IPS-NIHi7 (cell line): ENCODE measurements at regions not wholly inside any gene's neighbourhood (a gene's known extent, or its start where the extent isn't known, plus 50 kb on each side); places are given as distances from the start of the nearest gene placed in this dataset.
"Not testable (repeated sequence)": the region's sequence is repeated elsewhere in the genome, so short reads cannot be mapped to it uniquely, and the experiment has no call there.

Source experiments
- DNase-seq: peaks from one replicate; pipeline ENCODE4 v3.0.0; 2012; ENCODE audit warnings: mixed read lengths; ENCODE audit errors: extremely low spot score

DNA sequence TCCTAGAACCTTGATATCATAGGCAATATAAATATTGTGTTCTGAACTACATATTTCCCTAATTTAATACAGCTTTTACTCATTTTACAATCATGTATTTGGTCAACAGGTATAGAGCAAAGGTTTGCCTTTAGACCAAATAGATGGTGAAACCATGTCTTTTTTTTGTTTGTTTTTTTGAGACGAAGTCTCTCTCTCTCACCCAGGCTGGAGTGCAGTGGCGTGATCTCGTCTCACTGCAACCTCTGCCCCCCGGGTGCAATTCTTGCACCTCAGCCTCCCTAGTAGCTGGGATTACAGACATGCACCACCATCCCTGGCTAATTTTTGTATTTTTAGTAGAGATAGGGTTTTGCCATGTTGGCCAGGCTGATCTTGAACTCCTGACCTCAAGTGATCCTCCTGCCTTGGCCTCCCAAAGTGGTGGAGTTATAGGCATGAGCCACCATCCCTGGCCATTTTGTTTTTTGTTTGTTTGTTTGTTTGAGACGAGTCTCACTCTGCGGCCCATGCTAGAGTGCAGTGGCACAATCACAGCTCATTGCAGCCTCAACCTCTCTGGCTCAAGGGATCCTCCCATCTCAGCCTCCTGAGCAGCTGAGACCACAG lies 243.7 kb upstream of the FOXN3 start:
- not testable (repeated sequence) for DNase-seq

DNA sequence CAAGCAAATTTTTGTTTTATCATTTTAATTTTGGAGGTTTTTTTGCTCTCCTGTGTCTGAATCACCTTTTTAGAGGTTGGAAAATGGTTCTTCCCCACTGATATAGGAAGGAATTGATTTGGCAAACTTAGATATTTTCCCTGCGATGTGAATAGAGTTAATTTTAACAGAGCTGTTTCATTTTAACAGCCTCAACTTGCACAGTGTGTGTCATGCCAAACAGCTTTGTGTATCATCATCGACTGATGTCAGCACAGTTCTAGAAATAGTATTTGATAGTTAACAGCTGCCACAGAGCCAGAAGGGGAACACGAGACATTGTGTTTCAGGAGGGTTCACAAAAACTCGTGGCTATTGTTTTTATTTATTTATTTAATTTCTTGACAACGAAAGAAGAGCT lies 243.1 kb upstream of the FOXN3 start:
- no peak for DNase-seq

DNA sequence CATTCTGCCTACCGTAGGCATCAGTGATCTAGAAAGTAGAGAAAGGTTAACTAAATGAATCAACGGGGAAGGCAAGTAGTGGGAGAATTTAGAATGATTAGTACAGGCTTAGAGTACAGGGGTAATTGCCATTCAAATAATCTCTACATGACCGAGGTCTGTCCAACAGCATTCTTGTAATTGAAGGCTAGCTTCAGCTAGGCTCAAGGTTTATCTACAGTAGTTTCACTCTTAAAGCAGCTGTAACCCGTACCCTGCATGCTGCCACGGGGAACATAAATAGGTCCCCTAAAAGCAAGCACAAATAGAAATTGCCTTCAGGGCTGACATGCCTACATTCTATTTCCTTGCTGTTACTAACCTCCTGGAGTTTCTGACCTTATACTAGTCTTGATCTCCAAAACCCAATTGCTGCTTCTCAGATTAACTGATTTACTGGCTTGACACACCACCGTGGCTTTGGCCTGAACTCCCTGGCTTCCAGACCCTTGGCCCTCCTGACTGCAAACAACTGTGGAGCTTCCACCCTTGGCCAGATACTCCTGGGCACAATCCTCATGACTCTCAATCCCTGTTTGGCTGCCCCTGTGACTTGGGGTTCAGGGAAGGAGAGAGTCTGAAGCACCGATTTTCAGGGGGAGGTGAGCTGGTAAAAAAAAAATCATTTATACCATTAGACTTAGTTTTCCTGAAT lies 242.1 kb upstream of the FOXN3 start:
- no peak for DNase-seq

DNA sequence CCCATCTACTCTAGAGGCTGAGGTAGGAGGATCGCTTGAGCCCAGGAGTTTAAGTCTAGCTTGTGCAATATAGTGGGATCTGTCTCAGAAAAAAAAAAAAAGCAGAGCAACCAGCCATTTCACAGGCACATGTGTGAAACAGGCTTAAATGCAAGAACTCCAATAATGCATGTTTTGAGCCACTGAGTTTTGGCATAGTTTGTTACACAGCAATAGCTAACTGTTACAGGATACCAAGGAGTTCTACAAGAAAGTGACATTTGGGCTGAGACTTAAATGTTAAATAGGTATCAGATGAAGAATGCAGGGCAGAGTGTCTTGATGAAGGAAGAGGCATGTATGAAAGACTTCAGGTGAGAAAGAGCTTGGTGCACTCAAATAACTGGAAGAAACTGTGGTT lies 240.0 kb upstream of the FOXN3 start:
- no peak for DNase-seq

DNA sequence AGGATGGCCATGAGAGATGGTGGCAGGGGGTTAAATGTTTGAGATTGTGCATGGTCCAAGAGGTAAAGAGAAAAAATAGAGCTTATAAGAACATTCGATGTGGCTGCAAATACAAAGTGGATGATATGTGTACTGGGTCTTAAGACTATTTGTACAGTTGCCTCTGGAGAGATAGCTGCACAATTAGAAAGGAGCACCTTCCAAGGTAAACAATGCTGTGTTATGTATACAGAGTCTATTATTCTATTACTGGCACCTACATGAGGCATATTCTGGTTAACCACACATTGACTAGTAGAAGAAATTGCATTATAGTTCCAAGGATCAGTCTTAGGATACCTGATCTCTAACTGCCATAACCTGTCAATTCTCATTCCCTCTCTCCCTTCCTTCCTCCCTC lies 238.0 kb upstream of the FOXN3 start:
- DNase-seq = no peak

DNA sequence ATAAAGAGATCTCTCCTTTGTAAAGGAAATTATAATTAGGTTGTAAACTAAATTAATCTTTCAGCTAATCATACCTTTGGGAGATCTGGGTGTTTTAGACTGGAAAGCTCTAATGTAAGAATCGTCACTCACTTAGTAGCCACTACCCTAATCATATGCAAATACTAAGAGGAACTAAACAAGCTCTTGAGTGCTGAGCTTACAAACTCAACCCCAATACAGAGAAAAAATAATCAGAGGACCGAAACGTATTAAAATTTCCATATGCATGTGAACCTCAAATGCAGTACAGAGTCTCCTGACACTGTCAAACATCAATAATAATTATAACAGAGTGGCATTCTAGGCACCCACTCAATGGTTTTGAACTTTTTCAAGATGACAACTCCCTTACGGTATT lies 235.3 kb upstream of the FOXN3 start:
- no peak for DNase-seq

DNA sequence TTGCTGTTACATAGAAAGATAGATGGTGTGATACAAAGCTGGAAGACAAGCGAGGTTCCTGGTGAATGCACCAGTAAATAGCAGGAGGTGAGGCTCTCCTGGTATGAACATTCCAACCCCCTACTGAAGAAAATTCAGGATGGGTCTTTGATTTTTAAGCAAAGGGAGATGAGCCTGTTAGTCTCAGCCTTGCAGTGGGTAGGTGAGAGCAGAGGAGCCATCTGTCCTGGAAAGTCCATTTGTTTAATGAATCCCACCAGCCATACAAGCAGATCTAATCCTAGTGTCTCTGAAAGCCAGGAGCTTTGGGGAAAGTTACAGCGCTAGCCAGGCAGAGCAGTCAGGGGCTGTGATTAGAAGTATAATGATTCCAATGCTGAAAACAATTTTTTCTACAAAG lies 234.8 kb upstream of the FOXN3 start:
- no peak for DNase-seq

DNA sequence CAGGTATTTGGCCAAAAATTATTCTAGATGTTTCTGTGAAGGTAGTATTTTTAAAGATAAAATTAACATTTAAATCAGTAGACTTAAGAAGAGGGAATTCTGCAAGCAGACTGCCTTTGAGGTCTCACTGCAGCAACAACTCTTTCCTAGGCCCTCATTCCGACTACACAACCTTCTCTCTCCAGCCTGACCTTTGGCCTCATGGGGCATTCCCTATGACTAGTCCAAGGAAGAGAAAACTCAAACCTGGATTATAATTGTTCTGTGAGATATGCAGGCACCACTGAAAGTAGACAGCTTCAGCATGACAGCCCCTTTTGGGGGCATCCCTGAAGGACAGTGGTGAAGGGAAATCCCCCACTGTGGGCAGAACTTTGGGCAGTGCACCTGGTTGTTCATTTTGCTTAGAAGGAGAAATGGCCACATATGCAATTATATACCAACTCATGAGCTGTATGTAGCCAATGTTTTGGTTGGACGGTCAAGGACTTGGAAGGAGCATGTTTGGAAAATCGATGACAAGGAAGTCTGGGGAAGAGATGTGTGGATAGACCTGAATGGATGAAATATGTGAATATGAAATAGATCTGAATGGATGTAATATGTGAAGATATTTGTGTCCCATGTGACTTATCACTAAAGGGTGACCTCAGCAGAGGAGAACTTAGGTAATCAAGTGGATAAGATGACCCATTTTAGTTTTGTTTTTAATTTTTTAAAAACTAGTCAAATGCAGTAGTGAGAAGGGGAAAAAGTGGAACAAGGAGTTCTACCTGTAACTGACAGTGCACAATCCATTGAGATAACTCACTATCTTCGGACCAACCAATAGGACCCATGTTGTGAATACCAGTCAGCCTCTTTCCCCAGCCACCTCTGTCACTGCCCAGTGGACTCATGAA lies 233.3 kb upstream of the FOXN3 start:
- DNase-seq = no peak

DNA sequence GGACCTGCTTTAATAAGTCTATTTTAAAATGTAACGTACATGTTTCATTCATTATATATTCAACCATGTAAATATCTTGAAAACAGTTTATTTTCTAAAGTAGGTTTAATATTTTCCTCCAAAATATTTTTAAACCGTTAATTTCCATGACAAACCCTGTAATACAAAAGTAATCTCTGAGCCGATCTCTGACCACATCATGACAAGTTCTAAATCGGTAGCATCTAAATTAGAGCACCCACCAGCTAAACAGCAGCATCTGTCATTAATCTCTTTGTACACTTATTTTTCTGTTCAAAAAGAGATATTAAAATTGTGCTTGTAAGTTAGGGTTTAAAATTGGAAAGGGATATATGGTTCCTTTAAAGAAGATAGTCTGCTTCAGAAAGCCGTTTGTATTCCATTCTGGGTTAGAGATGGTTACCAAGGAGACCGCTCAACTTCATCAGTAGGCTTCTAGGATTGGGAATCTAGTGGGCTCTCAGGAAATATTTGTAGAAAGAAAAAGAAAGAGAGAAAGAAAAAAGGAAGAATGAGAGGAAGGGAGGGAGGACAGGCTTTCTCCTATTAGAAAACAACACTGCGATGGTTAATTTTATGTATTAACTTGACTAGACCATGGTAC lies 232.5 kb upstream of the FOXN3 start:
- DNase-seq = no peak

DNA sequence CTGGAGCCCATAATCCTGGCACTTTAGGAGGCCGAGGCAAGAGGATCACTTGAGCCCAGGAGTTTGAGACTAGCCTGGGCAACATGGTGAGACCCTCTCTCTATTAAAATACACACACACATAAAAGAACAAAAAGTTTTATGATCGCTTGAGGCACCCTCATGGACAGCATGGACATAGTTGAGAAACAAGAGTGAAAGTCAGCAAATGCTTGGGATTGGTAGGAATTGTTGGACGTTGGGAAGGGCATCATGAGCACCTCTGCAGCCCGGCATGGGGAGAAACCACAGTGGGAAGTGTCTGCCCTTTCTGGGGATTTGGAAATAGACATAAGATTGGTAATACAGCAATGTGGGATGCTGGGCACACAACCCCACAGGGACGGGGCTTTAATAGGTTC lies 231.9 kb upstream of the FOXN3 start:
- DNase-seq = no peak

DNA sequence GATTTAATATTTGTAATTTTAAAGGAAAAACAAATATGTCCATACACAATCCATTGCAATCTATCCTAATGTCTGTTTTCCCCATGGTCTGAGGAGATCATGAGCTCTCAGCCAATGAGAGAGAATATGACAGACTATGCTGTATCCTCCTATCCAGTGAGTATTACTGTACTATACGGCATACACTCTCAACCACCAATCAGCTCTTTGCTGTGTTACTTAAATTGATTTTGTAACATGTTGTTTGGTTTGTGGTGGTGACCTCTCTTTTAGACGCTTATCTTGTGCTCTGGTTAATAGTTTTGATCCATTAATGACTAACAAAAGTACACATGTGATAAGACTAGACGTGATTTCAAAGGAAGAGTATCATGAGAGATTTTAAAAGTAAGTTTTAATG lies 231.5 kb upstream of the FOXN3 start:
- no peak for DNase-seq

DNA sequence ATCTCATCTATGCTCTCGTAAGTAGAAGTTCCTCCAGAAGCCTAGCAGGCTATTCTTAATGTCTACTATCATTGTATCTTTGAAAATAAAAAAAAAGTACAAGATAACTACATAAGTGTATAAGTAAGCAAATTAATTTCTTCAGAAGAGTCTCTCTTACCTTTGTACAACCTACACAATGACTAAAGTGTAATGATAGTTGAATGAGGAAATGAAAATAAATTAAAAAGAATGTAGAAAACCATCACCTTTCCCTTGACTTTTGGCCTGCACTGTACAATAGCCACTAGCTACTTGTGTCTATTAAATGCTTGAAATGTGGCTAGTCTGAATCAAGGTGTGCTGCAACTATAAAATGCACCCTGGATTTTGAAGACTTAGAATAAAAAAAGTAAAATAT lies 229.9 kb upstream of the FOXN3 start:
- no peak for DNase-seq

DNA sequence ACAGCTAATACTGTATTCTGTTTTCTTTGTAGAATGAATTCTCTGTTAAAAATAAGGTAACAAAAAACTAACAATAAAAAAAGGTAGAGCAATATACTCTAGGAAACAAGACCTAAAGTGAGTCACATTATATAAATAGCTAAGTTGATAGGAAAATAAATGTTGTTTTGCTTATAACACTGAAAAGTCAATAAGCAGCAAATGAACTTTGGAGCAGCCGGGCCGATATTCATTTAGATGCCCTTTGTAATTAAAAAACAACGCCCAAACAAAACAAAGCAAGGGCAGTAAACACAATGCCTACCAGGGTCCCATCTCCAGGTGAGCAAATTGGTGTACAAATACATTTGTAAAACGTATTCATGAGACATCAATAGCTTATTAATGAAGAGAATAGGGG lies 227.6 kb upstream of the FOXN3 start:
- no peak for DNase-seq

DNA sequence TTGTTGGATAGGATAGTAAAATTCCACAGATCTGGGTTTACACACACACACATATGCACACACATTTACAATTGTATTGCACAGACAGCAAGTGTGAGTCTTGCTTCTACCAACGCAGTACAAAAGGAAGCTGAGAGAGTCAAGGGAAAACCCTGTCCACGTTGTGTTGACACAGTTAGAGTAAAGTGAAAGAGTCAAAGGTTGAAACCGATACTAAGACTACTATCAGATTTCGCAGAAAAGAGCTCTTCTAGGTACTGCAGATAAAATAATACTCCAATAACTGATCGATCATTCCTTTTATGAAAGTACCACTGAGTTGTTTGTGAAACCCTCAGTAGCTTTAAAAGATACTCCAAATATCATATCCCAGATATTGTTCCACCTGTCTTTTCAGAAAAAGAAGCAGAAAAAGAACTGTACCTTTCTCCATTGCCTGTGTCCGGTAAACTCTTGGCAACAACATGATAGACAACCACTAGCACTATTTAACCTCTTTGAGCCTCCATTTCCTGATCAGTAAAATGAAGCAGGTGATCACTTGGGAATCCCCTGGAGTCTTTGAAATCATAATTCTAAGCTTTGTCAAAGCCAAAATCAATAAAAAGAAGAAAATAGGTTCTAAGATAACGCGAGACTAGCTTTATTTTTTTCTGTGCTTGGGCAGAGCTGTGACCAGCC lies 224.6 kb upstream of the FOXN3 start:
- DNase-seq = no peak

DNA sequence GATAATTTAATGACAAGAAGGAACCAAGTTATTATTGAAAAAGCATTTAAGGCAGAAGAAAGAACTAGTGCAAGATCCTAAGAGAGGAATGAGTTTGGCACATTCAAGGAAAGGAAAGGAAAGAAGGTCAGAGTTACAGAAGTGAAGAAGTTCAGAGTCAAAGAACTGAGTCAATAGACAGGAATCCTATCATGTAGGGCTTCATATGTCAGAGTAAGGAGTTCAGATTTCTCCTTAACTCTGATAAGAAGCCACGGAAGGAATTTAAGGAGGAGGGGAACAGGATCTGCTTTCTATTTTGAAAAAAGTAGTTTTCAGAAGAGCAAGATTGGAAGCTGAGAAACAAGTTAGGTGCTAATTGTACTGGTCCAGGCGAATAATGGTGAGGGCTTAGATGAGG lies 223.1 kb upstream of the FOXN3 start:
- no peak for DNase-seq

DNA sequence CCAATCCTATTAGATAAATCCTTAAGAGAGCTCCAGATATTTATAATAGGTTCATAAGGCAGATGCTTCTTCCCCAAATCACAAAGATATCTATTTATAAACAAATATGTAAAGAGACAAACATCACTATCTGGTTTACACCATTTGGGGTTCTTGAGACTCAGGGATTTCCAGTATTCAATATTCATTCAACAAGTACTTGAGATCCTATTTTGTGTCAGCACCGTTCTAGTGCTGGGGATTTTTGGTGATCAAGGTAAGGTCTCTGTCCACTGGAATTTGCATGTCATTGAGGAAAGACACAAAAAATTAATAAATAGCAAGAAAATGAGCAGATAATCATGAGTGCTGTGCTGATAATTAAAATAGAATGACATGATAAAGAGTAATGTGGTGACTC lies 222.7 kb upstream of the FOXN3 start:
- DNase-seq = no peak

DNA sequence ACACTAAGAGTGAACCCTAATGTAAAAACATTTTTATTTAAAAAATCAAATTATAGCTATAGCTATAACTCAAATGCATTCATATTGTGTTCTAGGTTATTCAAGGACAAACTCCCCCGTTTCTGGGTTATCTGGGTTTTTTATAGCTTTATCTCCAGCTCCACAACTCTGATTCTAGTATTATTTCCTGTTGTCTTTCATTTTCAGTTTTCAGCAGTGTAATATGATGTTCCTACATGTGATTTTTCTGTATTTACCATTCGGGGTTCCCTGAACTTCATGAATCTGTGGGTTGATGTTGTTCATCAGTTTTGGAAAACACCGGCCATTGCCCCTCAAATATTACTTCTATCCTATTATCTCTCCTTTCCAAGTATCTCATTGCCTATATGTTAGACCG lies 221.9 kb upstream of the FOXN3 start:
- DNase-seq = no peak

DNA sequence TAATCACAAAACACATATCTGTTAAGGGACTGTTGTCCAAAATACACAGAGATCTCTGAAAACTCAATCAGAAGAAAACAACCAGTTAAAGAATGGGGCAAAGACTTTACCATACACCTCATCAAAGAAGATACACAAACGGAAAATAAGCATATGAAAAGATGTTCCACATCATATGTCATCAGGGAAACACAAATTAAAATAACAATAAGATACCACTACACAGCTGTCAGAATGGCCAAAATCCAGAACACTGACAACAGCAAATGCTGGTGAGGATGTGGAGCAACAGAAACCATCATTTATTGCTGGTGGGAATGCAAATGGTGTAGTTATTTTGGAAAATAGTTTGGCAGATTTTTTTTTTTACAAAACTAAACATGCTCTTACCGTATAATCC lies 220.5 kb upstream of the FOXN3 start:
- no peak for DNase-seq

DNA sequence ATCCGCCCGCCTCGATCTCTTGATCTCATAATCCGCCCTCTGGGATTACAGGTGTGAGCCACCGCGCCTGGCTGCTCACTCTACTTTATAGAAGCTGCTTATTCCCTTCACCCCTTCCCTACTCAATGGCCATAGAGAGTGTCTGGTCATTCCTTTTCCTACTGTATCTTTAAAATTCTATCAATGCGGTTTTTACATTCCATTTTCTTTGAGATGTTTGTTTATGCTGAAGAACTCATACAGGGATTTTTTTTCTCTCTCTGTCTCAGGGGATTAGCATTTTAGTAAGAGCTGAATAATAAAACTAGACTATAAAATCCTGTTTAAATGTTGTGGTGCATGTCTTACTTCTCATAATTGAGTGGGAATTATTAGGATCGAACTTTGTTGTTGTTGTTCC lies 218.6 kb upstream of the FOXN3 start:
- DNase-seq = no peak

DNA sequence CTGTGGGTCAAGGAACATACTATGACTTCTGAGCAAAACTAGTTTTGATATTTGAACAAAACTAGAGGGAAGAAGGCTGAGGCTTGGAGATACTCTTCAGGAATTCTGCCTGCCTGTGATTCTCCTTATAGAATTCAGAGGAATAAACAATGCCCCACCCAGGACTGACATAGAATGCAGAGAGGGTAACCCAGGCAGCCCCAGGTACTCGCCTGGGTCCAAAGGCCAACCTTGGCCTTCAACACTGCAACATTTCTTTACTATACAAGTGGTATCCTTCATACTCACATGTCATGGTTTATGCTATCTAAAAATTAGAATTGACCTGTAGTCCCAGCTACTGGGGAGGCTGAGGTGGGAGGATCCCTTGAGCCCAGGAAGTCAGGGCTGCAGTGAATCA lies 217.0 kb upstream of the FOXN3 start:
- DNase-seq = no peak

DNA sequence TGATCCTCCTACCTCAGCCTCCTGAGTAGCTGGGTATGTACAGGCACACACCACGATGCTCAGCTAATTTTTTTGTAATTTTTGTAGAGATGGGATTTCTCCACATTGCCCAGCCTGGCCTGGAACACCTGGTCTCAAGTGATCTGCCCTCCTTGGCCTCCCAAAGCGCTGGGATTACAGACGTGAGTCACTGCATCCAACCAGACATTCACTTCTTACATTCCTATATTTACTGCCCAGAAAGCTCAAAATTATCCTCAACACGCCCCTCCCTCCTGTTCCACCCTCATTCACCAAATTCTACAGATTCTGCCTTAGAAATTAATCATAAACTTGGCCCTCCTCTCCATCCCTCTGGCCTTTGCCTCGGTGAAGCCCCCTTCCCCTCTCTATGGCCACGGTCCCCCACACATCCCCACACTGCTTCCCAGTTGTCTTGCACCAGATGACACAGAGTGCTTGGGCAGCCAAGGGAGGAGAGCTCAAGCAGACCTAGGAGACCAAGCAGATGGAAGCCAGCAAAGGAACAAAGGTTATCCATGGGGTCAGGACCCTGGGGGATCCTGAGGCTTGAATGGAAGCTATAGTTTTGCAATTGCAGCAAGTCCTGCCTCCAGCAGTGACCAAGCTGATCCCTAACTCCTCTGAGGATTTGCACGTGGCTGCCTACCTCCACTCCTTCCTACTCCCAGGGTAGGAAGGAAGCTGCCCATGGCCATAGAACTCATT lies 213.2 kb upstream of the FOXN3 start:
- no peak for DNase-seq
